ENCODE measurements at regions not wholly inside any gene's neighbourhood (a gene's known extent, or its start where the extent isn't known, plus 50 kb on each side); places are given as distances from the start of the nearest gene placed in this dataset.
"Not testable (repeated sequence)": the region's sequence is repeated elsewhere in the genome, so short reads cannot be mapped to it uniquely, and the experiment has no call there.

- TF ChIP-seq SUZ12 (IDR thresholded peaks at IDR 0.05; ENCODE audit: extremely low read depth, insufficient read depth, insufficient read length) (no peak), ZNF274 (IDR thresholded peaks at IDR 0.05; ENCODE audit: low read depth, low read length) (no peak), YY1 (IDR thresholded peaks at IDR 0.05; ENCODE audit: insufficient read depth, insufficient read length) (no peak)
- H3K4me1 ChIP-seq (ENCODE audit: insufficient read depth, insufficient read length) = no peaks in the 10 kb centered on the region
- H3K4me3 ChIP-seq (ENCODE audit: insufficient read length, low read depth) = no peak overlapping the region
- no peaks in the 10 kb centered on the region for H3K36me3 ChIP-seq (ENCODE audit: insufficient read depth, insufficient read length, low read length)
- H3K9ac ChIP-seq (ENCODE audit: insufficient read length, low read depth) = no peak overlapping the region
- H3K27me3 ChIP-seq (ENCODE audit: insufficient read depth, insufficient read length) = no peaks in the 10 kb centered on the region
- DNase-seq (ENCODE audit: low read depth, low spot score) = no peak
- no peaks in the 10 kb centered on the region for H3K9me3 ChIP-seq (ENCODE audit: insufficient read depth, low read length)
Measured at GRCh38 chr12:88720785-88721650, 140.7 kb upstream of the KITLG start.

- no peak for TF ChIP-seq SUZ12 (IDR thresholded peaks at IDR 0.05; ENCODE audit: extremely low read depth, insufficient read depth, insufficient read length)
- no peak for TF ChIP-seq ZNF274 (IDR thresholded peaks at IDR 0.05; ENCODE audit: low read depth, low read length)
- TF ChIP-seq YY1 (IDR thresholded peaks at IDR 0.05; ENCODE audit: insufficient read depth, insufficient read length) = no peak
- H3K9ac ChIP-seq (ENCODE audit: insufficient read length, low read depth) = no peak overlapping the region
- no peak for DNase-seq (ENCODE audit: low read depth, low spot score)
- no peaks in the 10 kb centered on the region for H3K4me1 ChIP-seq (ENCODE audit: insufficient read depth, insufficient read length)
- H3K36me3 ChIP-seq (ENCODE audit: insufficient read depth, insufficient read length, low read length) = no peaks in the 10 kb centered on the region
- H3K27me3 ChIP-seq (ENCODE audit: insufficient read depth, insufficient read length) = no peaks in the 10 kb centered on the region
- no peak overlapping the region for H3K4me3 ChIP-seq (ENCODE audit: insufficient read length, low read depth)
- H3K9me3 ChIP-seq (ENCODE audit: insufficient read depth, low read length) = no peaks in the 10 kb centered on the region
Measured at GRCh38 chr12:88720231-88720630, 140.0 kb upstream of the KITLG start.

GRCh38 chr12:88717188-88717587 is 136.9 kb upstream of the KITLG start:
- Histone ChIP-seq H3K27me3 (ENCODE audit: insufficient read depth, insufficient read length) (no peaks in the 10 kb centered on the region), H3K4me3 (ENCODE audit: insufficient read length, low read depth) (no peak overlapping the region), H3K9me3 (ENCODE audit: insufficient read depth, low read length) (no peaks in the 10 kb centered on the region), H3K9ac (ENCODE audit: insufficient read length, low read depth) (no peak overlapping the region), H3K4me1 (ENCODE audit: insufficient read depth, insufficient read length) (no peaks in the 10 kb centered on the region), H3K36me3 (ENCODE audit: insufficient read depth, insufficient read length, low read length) (no peaks in the 10 kb centered on the region)
- no peak for TF ChIP-seq ZNF274 (IDR thresholded peaks at IDR 0.05; ENCODE audit: low read depth, low read length)
- TF ChIP-seq SUZ12 (IDR thresholded peaks at IDR 0.05; ENCODE audit: extremely low read depth, insufficient read depth, insufficient read length) = no peak
- TF ChIP-seq YY1 (IDR thresholded peaks at IDR 0.05; ENCODE audit: insufficient read depth, insufficient read length) = no peak
- DNase-seq (ENCODE audit: low read depth, low spot score) = no peak

GRCh38 chr12:88716240-88716639 is 136.0 kb upstream of the KITLG start:
- Histone ChIP-seq H3K9me3 (ENCODE audit: insufficient read depth, low read length) (no peaks in the 10 kb centered on the region), H3K4me3 (ENCODE audit: insufficient read length, low read depth) (no peak overlapping the region), H3K36me3 (ENCODE audit: insufficient read depth, insufficient read length, low read length) (no peaks in the 10 kb centered on the region), H3K9ac (ENCODE audit: insufficient read length, low read depth) (no peak overlapping the region), H3K4me1 (ENCODE audit: insufficient read depth, insufficient read length) (no peaks in the 10 kb centered on the region), H3K27me3 (ENCODE audit: insufficient read depth, insufficient read length) (no peaks in the 10 kb centered on the region)
- no peak for TF ChIP-seq SUZ12 (IDR thresholded peaks at IDR 0.05; ENCODE audit: extremely low read depth, insufficient read depth, insufficient read length)
- TF ChIP-seq YY1 (IDR thresholded peaks at IDR 0.05; ENCODE audit: insufficient read depth, insufficient read length) = no peak
- no peak for TF ChIP-seq ZNF274 (IDR thresholded peaks at IDR 0.05; ENCODE audit: low read depth, low read length)
- DNase-seq (ENCODE audit: low read depth, low spot score) = no peak

- no peak overlapping the region for H3K9ac ChIP-seq (ENCODE audit: insufficient read length, low read depth)
- TF ChIP-seq SUZ12 (IDR thresholded peaks at IDR 0.05; ENCODE audit: extremely low read depth, insufficient read depth, insufficient read length) (no peak), ZNF274 (IDR thresholded peaks at IDR 0.05; ENCODE audit: low read depth, low read length) (no peak), YY1 (IDR thresholded peaks at IDR 0.05; ENCODE audit: insufficient read depth, insufficient read length) (no peak)
- no peak overlapping the region for H3K4me3 ChIP-seq (ENCODE audit: insufficient read length, low read depth)
- H3K36me3 ChIP-seq (ENCODE audit: insufficient read depth, insufficient read length, low read length) = no peaks in the 10 kb centered on the region
- no peaks in the 10 kb centered on the region for H3K9me3 ChIP-seq (ENCODE audit: insufficient read depth, low read length)
- no peaks in the 10 kb centered on the region for H3K27me3 ChIP-seq (ENCODE audit: insufficient read depth, insufficient read length)
- no peak for DNase-seq (ENCODE audit: low read depth, low spot score)
- H3K4me1 ChIP-seq (ENCODE audit: insufficient read depth, insufficient read length) = no peaks in the 10 kb centered on the region
Measured at GRCh38 chr12:88715673-88716072, 135.4 kb upstream of the KITLG start.

- not testable (repeated sequence) for H3K9ac ChIP-seq (ENCODE audit: insufficient read length, low read depth); H3K4me3 ChIP-seq (ENCODE audit: insufficient read length, low read depth); H3K9me3 ChIP-seq (ENCODE audit: insufficient read depth, low read length); H3K4me1 ChIP-seq (ENCODE audit: insufficient read depth, insufficient read length); H3K36me3 ChIP-seq (ENCODE audit: insufficient read depth, insufficient read length, low read length); H3K27me3 ChIP-seq (ENCODE audit: insufficient read depth, insufficient read length)
- DNase-seq (ENCODE audit: low read depth, low spot score) = peak; percentile 3
Measured at GRCh38 chr12:88714263-88714882, 134.1 kb upstream of the KITLG start.

GRCh38 chr12:88707800-88708199 is 127.5 kb upstream of the KITLG start:
- H3K9ac ChIP-seq (ENCODE audit: insufficient read length, low read depth) = no peak overlapping the region
- H3K9me3 ChIP-seq (ENCODE audit: insufficient read depth, low read length) = no peaks in the 10 kb centered on the region
- no peak for DNase-seq (ENCODE audit: low read depth, low spot score)
- no peak for TF ChIP-seq SUZ12 (IDR thresholded peaks at IDR 0.05; ENCODE audit: extremely low read depth, insufficient read depth, insufficient read length)
- no peak for TF ChIP-seq ZNF274 (IDR thresholded peaks at IDR 0.05; ENCODE audit: low read depth, low read length)
- no peak for TF ChIP-seq YY1 (IDR thresholded peaks at IDR 0.05; ENCODE audit: insufficient read depth, insufficient read length)
- H3K36me3 ChIP-seq (ENCODE audit: insufficient read depth, insufficient read length, low read length) = no peaks in the 10 kb centered on the region
- no peaks in the 10 kb centered on the region for H3K27me3 ChIP-seq (ENCODE audit: insufficient read depth, insufficient read length)
- H3K4me3 ChIP-seq (ENCODE audit: insufficient read length, low read depth) = no peak overlapping the region
- no peaks in the 10 kb centered on the region for H3K4me1 ChIP-seq (ENCODE audit: insufficient read depth, insufficient read length)
